DMS114 treated with DMSO at 0.1 percent for 48 hours (cell line): ENCODE measurements at regions not wholly inside any gene's neighbourhood (a gene's known extent, or its start where the extent isn't known, plus 50 kb on each side); places are given as distances from the start of the nearest gene placed in this dataset.

Experiments
- DNase-seq: peaks from one replicate; lab custom pipeline; 2025; ENCODE audit not compliant: unreplicated experiment; lab: John Stamatoyannopoulos, UW

GRCh38 chr20:19807946-19808330, 49.9 kb downstream of the RIN2 start:
- DNase-seq, result no peak

- no peak for DNase-seq
Observed at GRCh38 chr20:19808498-19808897, 50.4 kb downstream of the RIN2 start.

GRCh38 chr20:19809505-19809904, 51.4 kb downstream of the RIN2 start:
- no peak for DNase-seq

- no peak for DNase-seq
Observed at GRCh38 chr20:19811231-19811630, 53.2 kb downstream of the RIN2 start.

- no peak for DNase-seq
Observed at GRCh38 chr20:19812056-19812455, 54.0 kb downstream of the RIN2 start.

GRCh38 chr20:19812696-19813095, 54.6 kb downstream of the RIN2 start:
- no peak for DNase-seq

GRCh38 chr20:19813846-19814640, 56.0 kb downstream of the RIN2 start:
- DNase-seq, result no peak

- no peak for DNase-seq
Observed at GRCh38 chr20:19815553-19815991, 57.5 kb downstream of the RIN2 start.

- no peak for DNase-seq
Observed at GRCh38 chr20:19816386-19816785, 58.3 kb downstream of the RIN2 start.

GRCh38 chr20:19817017-19817416, 59.0 kb downstream of the RIN2 start:
- DNase-seq, result no peak

- DNase-seq, result no peak
Observed at GRCh38 chr20:19819149-19819548, 61.1 kb downstream of the RIN2 start.

- no peak for DNase-seq
Observed at GRCh38 chr20:19820555-19821211, 62.6 kb downstream of the RIN2 start.

GRCh38 chr20:19821606-19822005, 63.5 kb downstream of the RIN2 start:
- DNase-seq, result no peak

- no peak for DNase-seq
Observed at GRCh38 chr20:19823216-19823615, 65.2 kb downstream of the RIN2 start.

- no peak for DNase-seq
Observed at GRCh38 chr20:19823971-19824370, 65.9 kb downstream of the RIN2 start.

- no peak for DNase-seq
Observed at GRCh38 chr20:19824861-19825260, 66.8 kb downstream of the RIN2 start.

- DNase-seq, result no peak
Observed at GRCh38 chr20:19826179-19826914, 68.3 kb downstream of the RIN2 start.

GRCh38 chr20:19827818-19828217, 69.8 kb downstream of the RIN2 start:
- DNase-seq, result no peak

- DNase-seq, result no peak
Observed at GRCh38 chr20:19828232-19828631, 70.2 kb downstream of the RIN2 start.

GRCh38 chr20:19830211-19830785, 72.2 kb downstream of the RIN2 start:
- no peak for DNase-seq

- DNase-seq, result no peak
Observed at GRCh38 chr20:19832875-19833274, 74.8 kb downstream of the RIN2 start.

GRCh38 chr20:19833395-19833794, 75.3 kb downstream of the RIN2 start:
- no peak for DNase-seq
